ENCODE measurements at regions not wholly inside any gene's neighbourhood (a gene's known extent, or its start where the extent isn't known, plus 50 kb on each side); places are given as distances from the start of the nearest gene placed in this dataset.
A peak's percentile ranks its signal among the peaks of the same experiment; 100 is the strongest.

DNA sequence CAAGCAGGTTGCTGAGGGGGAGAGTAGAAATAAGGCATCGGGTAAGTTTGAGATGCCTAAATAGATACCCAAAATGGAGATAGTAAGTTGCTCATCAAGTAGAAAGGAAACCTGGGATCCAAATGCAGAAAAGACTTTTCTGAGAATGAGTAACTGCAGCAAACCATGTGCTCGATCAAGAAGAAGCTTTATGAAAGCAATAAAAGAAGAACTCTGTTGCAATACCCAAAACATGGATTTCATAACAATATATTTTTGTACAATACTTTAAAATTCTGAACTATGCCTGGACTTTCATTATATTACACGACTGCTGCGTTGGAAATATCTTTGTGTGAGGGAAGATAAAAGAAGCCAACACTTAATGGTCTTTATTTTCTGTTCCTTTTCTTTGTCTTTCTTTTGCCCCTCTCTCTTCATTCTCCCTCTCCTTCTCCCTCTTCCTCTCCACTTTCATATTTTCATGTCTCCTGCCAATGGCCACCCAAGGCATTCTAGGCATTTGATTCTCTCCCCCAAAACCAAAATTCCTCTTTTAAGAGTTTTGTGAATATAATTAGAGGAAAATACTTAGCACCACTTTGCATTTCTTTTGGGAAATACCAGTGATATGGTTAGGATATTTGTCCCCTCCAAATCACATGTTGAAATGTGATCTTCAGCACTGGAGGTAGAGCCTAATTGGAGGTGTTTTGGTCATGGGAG, 257.6 kb downstream of the MREG start:
- Histone ChIP-seq H3K4me3 (ENCODE audit: low read length in 2 of 2) (no peak overlapping the region), H3K36me3 (ENCODE audit: control insufficient read depth in 2 of 2, insufficient read depth in 2 of 2, low read length in 2 of 2) (no peaks in the 10 kb centered on the region), H3K9ac (ENCODE audit: low read length in 2 of 2) (no peak overlapping the region), H3K27me3 (ENCODE audit: control insufficient read depth in 1 of 2, insufficient read depth in 2 of 2, low read length in 2 of 2) (no peaks in the 10 kb centered on the region), H3K4me1 (ENCODE audit: control insufficient read depth, insufficient read depth, low read length) (peaks cover 15% of the 10 kb centered on the region), H3K9me3 (ENCODE audit: control insufficient read depth in 2 of 2, low read length in 2 of 2) (no peaks in the 10 kb centered on the region), H3K27ac (ENCODE audit: low read length) (no peak overlapping the region)

GRCh38 chr2:215754546-215754945, 258.8 kb downstream of the MREG start:
- Histone ChIP-seq H3K36me3 (ENCODE audit: control insufficient read depth in 2 of 2, insufficient read depth in 2 of 2, low read length in 2 of 2) (no peaks in the 10 kb centered on the region), H3K27ac (ENCODE audit: low read length) (no peak overlapping the region), H3K4me3 (ENCODE audit: low read length in 2 of 2) (no peak overlapping the region), H3K9ac (ENCODE audit: low read length in 2 of 2) (no peak overlapping the region), H3K27me3 (ENCODE audit: control insufficient read depth in 1 of 2, insufficient read depth in 2 of 2, low read length in 2 of 2) (no peaks in the 10 kb centered on the region), H3K9me3 (ENCODE audit: control insufficient read depth in 2 of 2, low read length in 2 of 2) (no peaks in the 10 kb centered on the region), H3K4me1 (ENCODE audit: control insufficient read depth, insufficient read depth, low read length) (peaks cover 17% of the 10 kb centered on the region)

- no peaks in the 10 kb centered on the region for H3K9me3 ChIP-seq (ENCODE audit: control insufficient read depth in 2 of 2, low read length in 2 of 2)
- no peak overlapping the region for H3K9ac ChIP-seq (ENCODE audit: low read length in 2 of 2)
- no peak overlapping the region for H3K4me3 ChIP-seq (ENCODE audit: low read length in 2 of 2)
- H3K27ac ChIP-seq (ENCODE audit: low read length), result no peak overlapping the region
- no peaks in the 10 kb centered on the region for H3K27me3 ChIP-seq (ENCODE audit: control insufficient read depth in 1 of 2, insufficient read depth in 2 of 2, low read length in 2 of 2)
- H3K36me3 ChIP-seq (ENCODE audit: control insufficient read depth in 2 of 2, insufficient read depth in 2 of 2, low read length in 2 of 2), result no peaks in the 10 kb centered on the region
- peaks cover 23% of the 10 kb centered on the region for H3K4me1 ChIP-seq (ENCODE audit: control insufficient read depth, insufficient read depth, low read length)
These were observed 259.5 kb downstream of the MREG start for GRCh38 chr2:215753808-215754207.

DNA sequence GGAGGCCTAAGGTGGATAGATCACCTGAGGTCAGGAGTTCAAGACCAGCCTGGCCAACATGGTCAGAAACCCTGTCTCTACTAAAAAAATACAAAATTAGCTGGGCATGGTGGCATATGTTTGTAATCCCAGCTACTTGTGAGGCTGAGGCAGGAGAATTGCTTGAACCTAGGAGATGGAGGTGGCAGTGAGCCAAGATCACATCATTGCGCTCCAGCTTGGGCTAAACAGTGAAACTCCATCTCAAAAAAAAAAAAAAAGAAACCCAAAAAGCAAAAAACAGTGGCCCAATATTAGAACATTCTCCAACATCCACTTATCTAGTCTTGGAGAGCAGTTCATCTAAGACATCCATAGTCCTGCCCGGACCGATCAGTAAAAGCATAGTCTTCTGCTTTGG, 260.4 kb downstream of the MREG start:
- H3K9ac ChIP-seq (ENCODE audit: low read length in 2 of 2), result no peak overlapping the region
- no peak overlapping the region for H3K4me3 ChIP-seq (ENCODE audit: low read length in 2 of 2)
- no peaks in the 10 kb centered on the region for H3K27me3 ChIP-seq (ENCODE audit: control insufficient read depth in 1 of 2, insufficient read depth in 2 of 2, low read length in 2 of 2)
- no peaks in the 10 kb centered on the region for H3K9me3 ChIP-seq (ENCODE audit: control insufficient read depth in 2 of 2, low read length in 2 of 2)
- peaks cover 31% of the 10 kb centered on the region for H3K4me1 ChIP-seq (ENCODE audit: control insufficient read depth, insufficient read depth, low read length)
- H3K36me3 ChIP-seq (ENCODE audit: control insufficient read depth in 2 of 2, insufficient read depth in 2 of 2, low read length in 2 of 2), result no peaks in the 10 kb centered on the region
- no peak overlapping the region for H3K27ac ChIP-seq (ENCODE audit: low read length)

DNA sequence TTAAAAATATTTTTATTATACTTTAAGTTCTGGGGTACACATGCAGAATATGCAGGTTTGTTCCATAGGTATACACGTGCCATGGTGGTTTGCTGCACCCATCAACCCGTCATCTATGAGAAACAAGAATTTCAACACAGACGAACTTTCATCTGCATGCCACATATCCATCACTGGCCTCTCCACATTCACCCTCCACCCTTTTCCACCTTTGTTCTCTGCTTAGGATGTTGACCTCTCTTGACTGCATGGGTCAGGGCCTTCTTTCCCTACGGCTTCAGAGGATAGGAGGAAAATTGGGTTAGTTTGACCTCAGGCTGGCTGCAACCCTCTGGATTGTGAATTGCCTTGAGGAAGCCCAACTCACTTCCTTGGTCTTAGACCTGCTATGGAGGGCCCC, 260.9 kb downstream of the MREG start:
- no peaks in the 10 kb centered on the region for H3K9me3 ChIP-seq (ENCODE audit: control insufficient read depth in 2 of 2, low read length in 2 of 2)
- no peaks in the 10 kb centered on the region for H3K27me3 ChIP-seq (ENCODE audit: control insufficient read depth in 1 of 2, insufficient read depth in 2 of 2, low read length in 2 of 2)
- no peak overlapping the region for H3K9ac ChIP-seq (ENCODE audit: low read length in 2 of 2)
- no peak overlapping the region for H3K27ac ChIP-seq (ENCODE audit: low read length)
- H3K4me3 ChIP-seq (ENCODE audit: low read length in 2 of 2), result no peak overlapping the region
- no peaks in the 10 kb centered on the region for H3K36me3 ChIP-seq (ENCODE audit: control insufficient read depth in 2 of 2, insufficient read depth in 2 of 2, low read length in 2 of 2)
- peaks cover 33% of the 10 kb centered on the region for H3K4me1 ChIP-seq (ENCODE audit: control insufficient read depth, insufficient read depth, low read length)

- H3K36me3 ChIP-seq (ENCODE audit: control insufficient read depth in 2 of 2, insufficient read depth in 2 of 2, low read length in 2 of 2), result no peaks in the 10 kb centered on the region
- no peaks in the 10 kb centered on the region for H3K27me3 ChIP-seq (ENCODE audit: control insufficient read depth in 1 of 2, insufficient read depth in 2 of 2, low read length in 2 of 2)
- H3K27ac ChIP-seq (ENCODE audit: low read length), result no peak overlapping the region
- peaks cover 33% of the 10 kb centered on the region for H3K4me1 ChIP-seq (ENCODE audit: control insufficient read depth, insufficient read depth, low read length)
- no peaks in the 10 kb centered on the region for H3K9me3 ChIP-seq (ENCODE audit: control insufficient read depth in 2 of 2, low read length in 2 of 2)
- no peak overlapping the region for H3K4me3 ChIP-seq (ENCODE audit: low read length in 2 of 2)
- no peak overlapping the region for H3K9ac ChIP-seq (ENCODE audit: low read length in 2 of 2)
These were observed 261.5 kb downstream of the MREG start for GRCh38 chr2:215751911-215752272.

GRCh38 chr2:215751200-215751910, 262.0 kb downstream of the MREG start:
- H3K27me3 ChIP-seq (ENCODE audit: control insufficient read depth in 1 of 2, insufficient read depth in 2 of 2, low read length in 2 of 2), result no peaks in the 10 kb centered on the region
- H3K4me1 ChIP-seq (ENCODE audit: control insufficient read depth, insufficient read depth, low read length), result peaks cover 33% of the 10 kb centered on the region
- H3K9ac ChIP-seq (ENCODE audit: low read length in 2 of 2), result no peak overlapping the region
- no peaks in the 10 kb centered on the region for H3K9me3 ChIP-seq (ENCODE audit: control insufficient read depth in 2 of 2, low read length in 2 of 2)
- no peaks in the 10 kb centered on the region for H3K36me3 ChIP-seq (ENCODE audit: control insufficient read depth in 2 of 2, insufficient read depth in 2 of 2, low read length in 2 of 2)
- no peak overlapping the region for H3K27ac ChIP-seq (ENCODE audit: low read length)
- H3K4me3 ChIP-seq (ENCODE audit: low read length in 2 of 2), result no peak overlapping the region

GRCh38 chr2:215750763-215751162, 262.6 kb downstream of the MREG start:
- H3K9me3 ChIP-seq (ENCODE audit: control insufficient read depth in 2 of 2, low read length in 2 of 2), result no peaks in the 10 kb centered on the region
- H3K4me1 ChIP-seq (ENCODE audit: control insufficient read depth, insufficient read depth, low read length), result peaks cover 33% of the 10 kb centered on the region
- no peak overlapping the region for H3K9ac ChIP-seq (ENCODE audit: low read length in 2 of 2)
- H3K4me3 ChIP-seq (ENCODE audit: low read length in 2 of 2), result no peak overlapping the region
- no peak overlapping the region for H3K27ac ChIP-seq (ENCODE audit: low read length)
- no peaks in the 10 kb centered on the region for H3K36me3 ChIP-seq (ENCODE audit: control insufficient read depth in 2 of 2, insufficient read depth in 2 of 2, low read length in 2 of 2)
- no peaks in the 10 kb centered on the region for H3K27me3 ChIP-seq (ENCODE audit: control insufficient read depth in 1 of 2, insufficient read depth in 2 of 2, low read length in 2 of 2)

DNA sequence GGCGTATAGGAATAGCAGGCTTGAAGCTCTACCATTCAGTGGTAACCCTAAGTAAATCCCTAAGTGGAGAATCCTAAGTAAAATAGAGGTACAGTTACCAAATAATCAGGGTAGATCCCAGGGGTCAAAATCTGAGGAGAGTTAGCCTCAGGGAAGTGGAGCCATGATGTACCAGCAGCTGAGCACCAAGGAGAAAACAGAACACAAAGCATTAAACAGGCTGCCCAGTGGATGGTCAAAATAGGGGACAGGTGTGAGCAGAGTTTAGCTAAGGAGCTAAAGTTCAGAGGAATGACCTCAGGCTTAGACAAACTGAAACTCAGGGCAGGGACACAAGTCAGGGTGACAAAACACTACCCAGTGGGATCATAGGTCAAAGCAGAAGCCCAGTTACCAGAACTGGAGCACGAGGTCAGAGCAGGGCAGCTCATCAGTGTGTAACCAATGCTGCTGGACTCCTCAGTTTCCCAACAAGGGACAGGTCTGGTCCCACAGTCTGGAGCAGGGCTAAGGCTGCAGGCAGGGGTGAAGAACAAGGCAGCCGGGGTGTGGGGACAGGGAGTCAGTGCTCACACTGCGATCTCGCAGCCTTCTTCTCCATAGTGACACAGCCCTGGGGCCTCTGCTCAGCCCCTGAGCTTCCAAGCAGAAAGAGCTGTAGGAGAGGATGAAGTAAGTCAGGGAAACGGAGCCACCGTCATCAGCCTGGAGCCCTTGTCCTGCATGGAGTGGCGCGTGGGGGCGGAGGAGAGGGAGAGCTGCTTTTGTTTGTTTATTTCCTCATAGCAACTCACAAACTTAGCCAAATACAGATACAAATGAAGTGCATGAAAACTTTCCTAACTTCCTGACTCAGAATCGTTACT, 264.0 kb downstream of the MREG start:
- Histone ChIP-seq H3K9me3 (ENCODE audit: control insufficient read depth in 2 of 2, low read length in 2 of 2) (no peaks in the 10 kb centered on the region), H3K36me3 (ENCODE audit: control insufficient read depth in 2 of 2, insufficient read depth in 2 of 2, low read length in 2 of 2) (no peaks in the 10 kb centered on the region), H3K9ac (ENCODE audit: low read length in 2 of 2) (peak overlapping the region in 1 of 2 donors; percentile 21), H3K4me3 (ENCODE audit: low read length in 2 of 2) (peak overlapping the region in 1 of 2 donors; percentile 22), H3K4me1 (ENCODE audit: control insufficient read depth, insufficient read depth, low read length) (peaks cover 33% of the 10 kb centered on the region), H3K27me3 (ENCODE audit: control insufficient read depth in 1 of 2, insufficient read depth in 2 of 2, low read length in 2 of 2) (no peaks in the 10 kb centered on the region), H3K27ac (ENCODE audit: low read length) (peak overlapping the region; percentile 67)

GRCh38 chr2:215748446-215748845, 264.9 kb downstream of the MREG start:
- Histone ChIP-seq H3K4me3 (ENCODE audit: low read length in 2 of 2) (peak overlapping the region in 1 of 2 donors; percentile 20), H3K9me3 (ENCODE audit: control insufficient read depth in 2 of 2, low read length in 2 of 2) (no peaks in the 10 kb centered on the region), H3K36me3 (ENCODE audit: control insufficient read depth in 2 of 2, insufficient read depth in 2 of 2, low read length in 2 of 2) (no peaks in the 10 kb centered on the region), H3K27me3 (ENCODE audit: control insufficient read depth in 1 of 2, insufficient read depth in 2 of 2, low read length in 2 of 2) (no peaks in the 10 kb centered on the region), H3K9ac (ENCODE audit: low read length in 2 of 2) (peak overlapping the region in 1 of 2 donors; percentile 42), H3K27ac (ENCODE audit: low read length) (peak overlapping the region; percentile 67), H3K4me1 (ENCODE audit: control insufficient read depth, insufficient read depth, low read length) (peaks cover 33% of the 10 kb centered on the region)
